SKM-1 treated with dmso at 0.1 percent for 144 hours (cell line): ENCODE measurements at regions not wholly inside any gene's neighbourhood (a gene's known extent, or its start where the extent isn't known, plus 50 kb on each side); places are given as distances from the start of the nearest gene placed in this dataset.

Experiments used
- DNase-seq: peaks from one replicate; lab custom pipeline; 2025; ENCODE audit not compliant: unreplicated experiment; lab: John Stamatoyannopoulos, UW

DNA sequence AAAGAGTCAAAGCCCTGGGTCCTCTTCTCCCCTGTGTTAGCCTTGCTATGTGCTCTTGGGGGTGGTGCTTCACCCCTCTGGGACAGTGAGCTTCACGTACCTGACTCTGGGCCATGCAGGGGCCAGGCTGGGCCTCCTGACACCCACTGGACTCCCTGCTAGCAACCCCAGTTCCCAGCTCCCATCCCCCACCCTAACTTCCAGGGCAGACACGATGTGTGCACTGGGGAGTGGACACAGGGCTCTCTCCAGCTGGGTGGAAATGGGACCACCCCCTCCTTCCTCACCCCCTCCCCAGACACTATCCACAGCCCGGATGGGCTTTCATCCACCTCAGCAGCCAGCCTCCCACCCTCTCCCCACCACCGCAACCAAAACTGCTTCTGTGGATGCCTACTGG lies 113.0 kb upstream of the ZNF479 start:
- DNase-seq = no peak

DNA sequence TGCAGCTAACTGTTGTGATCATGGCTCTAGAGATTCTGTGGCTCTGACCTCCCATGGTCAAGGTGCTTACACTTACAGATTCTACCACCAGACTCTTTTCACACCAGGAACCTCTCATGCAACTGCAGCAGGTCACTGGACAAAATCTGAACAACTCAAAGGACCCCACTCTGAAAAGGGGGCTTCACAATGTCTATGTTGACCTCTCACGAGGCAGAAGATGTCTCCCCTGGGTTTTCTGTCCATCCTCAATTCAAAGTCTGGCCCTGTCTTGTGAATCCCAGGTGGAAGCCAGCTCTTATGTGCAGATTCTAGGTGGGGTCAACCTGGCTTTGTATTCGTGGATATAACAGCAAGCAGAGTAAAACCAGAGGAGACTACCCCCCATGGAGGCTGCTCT lies 118.6 kb upstream of the ZNF479 start:
- DNase-seq = no peak

DNA sequence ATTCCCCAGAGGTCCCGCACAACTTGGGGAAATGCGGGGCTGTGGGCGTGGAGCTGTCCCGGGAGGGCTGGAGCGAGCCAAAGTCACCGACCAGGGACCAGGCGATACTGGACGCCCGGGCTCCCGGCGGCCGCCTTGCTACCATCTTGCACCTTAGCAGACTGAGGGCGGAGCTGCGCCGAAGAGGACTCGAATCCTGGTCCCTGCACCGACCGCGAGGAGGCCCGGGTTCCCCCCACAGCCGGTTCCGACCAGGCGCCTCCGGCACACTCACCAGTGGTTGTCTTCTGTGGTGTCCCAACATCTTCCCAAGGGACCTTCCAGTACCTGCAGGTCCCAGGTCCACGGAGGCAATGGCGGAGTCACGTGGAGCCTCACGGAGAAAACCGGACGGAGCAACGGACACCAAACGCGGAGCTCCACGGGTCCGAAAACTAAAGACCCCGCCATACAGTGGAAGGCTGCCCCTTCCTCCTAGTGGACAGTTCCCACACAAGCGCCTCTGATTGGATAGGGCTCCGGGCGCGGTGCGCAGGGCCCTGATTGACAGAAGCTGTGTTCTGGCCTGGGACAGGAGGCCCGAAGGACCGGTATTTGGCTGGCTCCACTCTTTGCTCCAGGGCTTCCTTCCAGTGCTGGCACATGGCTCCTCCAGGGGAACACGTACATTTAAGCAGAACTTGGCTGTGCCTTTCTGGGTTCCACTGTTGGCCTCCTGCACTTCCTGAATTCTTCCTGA lies 124.6 kb upstream of the ZNF479 start:
- DNase-seq = no peak

DNA sequence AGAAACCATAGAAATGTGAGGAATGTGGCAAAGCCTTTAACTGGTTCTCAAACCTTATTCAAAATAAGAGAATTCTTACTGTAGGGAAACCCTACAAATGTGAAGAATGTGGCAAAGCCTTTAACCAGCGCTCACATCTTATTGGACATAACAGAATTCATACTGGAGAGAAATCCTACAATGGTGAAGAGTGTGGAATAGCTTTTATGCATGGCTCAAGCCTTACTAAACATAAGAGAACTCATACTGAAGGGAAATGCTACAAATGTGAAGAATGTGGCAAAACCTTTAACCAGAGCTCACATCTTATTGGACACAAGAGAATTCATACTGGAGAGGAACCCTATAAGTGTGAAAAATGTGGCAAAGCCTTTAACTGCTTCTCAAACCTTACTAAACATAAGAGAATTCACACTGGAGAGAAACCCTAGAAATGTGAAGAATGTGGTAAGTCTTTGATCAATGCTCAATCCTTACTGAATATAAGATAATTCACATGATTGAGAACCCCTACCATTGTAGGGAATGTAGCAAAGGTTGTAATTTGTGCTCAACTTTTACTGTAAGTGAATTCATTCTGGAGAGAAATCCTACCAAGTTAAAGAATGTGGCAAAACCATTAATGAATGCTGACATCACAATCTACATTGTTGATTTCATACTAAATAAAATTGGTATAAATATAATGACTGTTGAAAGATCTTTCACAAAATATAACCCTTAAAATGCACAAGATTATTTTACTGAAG lies 142.5 kb upstream of the ZNF479 start:
- no peak for DNase-seq

DNA sequence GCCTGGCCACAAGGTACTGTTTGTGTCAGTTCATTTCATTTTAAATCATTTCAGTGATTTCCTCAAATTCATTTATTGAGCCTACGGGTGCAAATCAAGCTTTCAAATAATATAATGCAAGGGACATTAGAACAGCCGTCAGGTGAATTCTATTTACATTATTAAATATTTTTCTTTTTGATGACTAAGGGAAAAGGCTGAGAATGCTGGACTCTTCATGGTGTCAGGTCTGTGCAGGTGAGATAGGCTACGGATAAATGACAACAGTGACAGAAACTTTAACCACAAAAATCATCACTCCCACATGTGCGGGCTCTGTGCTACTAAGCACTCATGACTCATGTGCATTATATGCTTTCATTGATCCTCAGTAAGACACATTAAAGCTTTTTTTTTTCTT lies 149.2 kb upstream of the ZNF716 start:
- DNase-seq = no peak

DNA sequence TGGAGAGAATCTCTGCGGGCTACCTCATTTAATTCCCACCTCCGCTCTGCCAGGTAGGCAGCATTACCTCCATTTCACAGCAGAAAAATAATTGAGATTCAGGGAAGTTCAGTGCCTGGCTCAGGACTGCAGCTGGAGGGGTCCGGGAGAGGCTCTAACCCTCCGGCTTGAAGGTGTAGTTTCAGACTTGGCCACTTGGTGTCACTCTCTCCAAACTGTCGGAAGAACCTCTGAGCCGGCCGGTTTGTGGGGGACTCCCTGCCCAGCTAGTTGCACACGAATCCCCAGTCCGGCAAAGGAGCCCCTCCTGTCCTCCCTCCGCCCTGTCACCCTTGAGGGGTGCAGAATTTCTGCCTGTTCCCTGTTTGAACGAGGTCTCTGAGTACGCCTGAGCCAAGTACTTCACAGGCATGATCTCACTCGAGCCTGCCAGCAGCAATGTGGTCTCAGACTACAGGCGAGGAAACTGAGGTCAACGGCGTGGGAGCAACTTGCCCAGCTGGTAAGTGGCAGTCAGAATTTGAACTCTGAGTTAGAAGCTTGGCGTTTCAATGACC lies 144.7 kb upstream of the ZNF716 start:
- DNase-seq = no peak

DNA sequence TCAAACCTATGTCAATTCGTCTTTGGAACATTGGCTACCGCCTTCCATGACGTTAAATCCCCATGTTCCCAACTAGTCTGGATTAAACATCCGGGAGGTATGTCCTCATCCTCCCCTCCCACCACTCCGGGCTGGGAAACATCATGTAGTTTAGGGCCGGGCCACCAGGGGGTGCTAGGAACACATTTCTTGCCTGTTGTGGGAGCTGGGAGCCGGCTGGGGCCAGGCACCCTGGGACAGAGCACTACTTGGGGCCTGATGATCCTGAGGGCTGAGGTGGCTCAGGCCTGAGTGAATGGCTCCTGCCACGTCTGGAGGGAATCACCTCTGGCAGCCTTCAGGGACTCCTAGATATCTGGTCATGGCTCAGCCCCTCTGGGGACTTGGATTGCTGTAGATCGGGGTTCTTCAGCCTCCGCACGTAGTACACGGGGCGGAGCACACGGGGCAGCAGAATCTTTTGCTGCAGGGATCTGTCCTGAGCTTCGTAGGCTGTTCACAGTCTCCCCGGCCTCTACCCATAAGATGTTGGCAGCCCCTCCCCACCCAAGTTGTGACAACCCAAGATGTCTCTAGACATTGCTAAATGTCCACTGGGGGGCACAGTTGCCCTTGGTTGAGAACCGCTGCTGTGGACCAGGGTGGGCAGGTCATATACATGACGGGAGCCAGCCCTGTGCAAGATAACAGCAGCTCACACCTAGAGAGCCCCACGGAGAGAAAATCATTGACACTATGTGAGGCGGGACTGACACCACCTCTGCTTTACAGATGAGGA lies 141.2 kb upstream of the ZNF716 start:
- peak; percentile 1 for DNase-seq

DNA sequence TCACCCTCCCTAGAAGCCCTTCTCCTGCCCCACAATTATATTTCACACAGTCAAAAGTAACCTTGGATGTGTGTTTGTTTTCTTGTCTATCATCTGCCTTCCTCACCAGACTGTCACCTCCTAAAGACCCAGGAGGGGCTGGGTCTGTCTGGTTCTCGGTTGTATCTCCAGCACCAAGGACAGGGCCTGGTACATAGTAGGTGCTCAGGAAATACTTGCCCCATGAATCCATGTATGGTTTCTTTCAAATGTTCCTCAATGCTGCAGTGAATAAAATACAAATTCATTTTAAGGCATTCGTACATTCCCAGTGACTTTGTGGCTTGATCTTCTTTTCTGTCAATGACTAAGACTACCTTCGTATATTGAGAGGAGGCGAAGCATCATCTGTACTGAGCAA lies 122.9 kb upstream of the ZNF716 start:
- no peak for DNase-seq

DNA sequence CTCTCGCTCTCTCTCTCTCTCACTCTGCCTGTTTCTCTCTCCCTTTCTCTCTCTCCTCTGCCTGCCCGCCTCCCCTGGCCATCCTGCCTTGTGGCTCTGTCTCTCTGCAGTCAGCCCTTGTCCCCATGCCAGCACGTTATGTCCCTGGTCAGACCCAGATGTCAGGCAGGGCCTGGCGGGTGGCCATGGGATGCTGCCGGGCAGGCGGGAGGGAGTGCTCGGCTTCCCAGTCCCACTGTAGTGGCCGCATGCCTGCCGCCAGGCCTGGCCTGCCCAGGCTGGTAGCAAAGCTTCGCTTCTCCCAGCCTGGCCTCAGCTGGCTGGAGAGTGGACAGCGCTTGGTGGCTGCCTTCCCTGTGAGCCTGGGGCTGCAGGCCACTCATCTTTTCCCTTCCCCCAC lies 121.5 kb upstream of the ZNF716 start:
- no peak for DNase-seq

DNA sequence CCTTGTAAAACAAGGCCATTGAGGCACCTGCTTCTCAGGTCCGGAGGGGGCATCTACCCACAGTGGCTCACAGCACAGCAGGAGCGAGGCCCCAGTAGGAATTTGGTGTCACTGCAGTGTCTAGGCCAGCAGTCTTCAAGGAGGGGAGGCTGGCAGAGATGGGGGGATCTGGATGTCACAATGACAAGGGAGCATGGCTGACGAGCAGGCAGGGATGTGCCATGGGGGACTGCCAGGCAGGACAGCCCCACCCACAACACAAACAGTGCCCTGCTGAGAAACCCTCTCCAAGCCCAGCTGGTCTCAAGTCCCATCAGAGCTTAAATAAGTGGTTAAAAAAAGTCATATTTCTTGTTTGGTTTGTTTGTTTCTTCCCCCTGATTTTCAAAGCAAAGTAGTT lies 121.0 kb upstream of the ZNF716 start:
- no peak for DNase-seq

DNA sequence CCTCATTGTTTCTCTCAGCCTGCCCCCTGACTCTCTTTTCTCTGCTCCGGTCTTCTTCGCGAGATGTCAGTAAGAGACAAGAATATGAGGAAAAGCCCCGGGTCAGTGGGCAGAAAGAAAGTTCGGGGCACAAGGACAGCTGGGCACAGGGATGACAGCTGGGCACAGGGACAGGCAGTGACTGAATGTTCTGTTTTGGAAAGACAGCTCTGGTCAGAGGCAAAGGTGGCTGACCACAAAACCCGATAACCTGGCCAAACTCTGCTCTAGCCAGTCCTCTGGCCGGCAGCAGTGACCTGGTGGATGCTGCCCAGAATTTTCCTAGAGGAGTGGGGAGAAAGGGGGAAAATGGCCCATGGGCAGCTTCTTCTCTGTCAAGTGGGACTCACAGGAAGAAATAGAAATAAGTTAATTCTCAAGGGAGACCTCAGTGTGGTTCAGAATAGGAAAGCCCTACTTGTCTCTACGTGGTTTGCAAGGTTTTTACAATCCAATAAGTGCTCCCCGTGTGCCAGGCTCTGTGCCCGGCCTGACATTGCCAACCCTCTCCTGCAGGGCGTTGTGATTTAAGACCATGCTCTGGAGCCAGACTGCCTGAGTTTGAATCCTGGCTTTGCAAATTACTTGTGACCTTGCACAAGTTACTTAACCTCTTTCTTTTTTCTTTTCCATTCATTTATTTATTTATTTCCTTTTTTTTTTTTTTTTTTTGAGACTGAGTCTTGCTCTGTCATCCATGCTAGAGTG lies 110.6 kb upstream of the ZNF716 start:
- DNase-seq = no peak

DNA sequence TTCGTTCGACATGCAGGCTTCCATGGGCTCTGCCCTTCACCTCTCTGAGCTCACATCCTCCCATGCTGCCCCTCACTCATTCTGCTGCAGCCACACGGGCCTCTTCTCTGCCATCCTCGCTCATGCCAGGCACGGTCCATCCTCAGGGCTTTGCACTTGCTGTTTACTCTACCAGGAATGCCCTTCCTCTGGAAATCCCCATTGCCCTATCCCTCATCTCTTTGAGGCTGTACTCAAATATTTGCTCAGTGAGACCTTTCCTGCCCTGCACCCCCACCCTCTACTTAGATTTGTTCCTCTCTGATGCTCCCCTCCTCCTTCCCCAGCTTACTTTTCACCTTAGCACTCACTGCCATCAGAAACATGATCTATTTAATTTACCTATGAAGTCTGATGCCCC lies 107.0 kb upstream of the ZNF716 start:
- DNase-seq = no peak

DNA sequence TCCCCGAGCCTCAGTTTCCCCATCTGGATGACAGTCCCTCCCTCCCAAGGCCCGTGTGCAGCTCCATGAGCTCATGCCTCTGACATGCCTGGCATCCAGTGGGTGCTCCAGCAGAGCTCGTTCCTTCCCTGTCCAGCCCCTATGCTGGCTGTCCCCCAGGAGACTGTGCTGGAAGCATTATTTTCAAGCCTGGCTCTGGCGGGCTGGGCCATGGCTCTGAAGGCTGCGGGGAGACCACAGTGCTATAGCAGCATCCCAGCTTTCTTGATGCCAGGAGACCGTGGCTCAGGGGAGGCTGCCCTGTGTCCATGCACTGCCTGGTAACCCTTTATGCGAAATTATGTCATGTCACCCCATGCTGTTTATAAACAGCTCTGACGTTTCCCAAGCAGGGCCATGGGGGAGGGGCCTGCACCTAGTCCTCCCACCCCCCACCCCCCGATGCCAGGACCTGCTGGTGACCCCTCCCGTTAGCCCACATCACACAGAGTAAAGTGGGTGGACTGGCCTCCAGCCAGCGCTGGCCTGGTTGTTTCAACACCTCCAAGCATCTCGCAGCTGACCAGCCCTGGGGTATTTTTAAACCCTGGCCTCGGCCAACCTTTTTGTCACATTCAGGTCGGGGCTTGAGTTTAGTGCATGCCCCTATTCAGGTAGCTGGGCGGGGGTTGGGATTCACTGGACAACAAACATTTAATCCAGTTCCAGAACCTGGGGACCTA lies 105.9 kb upstream of the ZNF716 start:
- DNase-seq = no peak

DNA sequence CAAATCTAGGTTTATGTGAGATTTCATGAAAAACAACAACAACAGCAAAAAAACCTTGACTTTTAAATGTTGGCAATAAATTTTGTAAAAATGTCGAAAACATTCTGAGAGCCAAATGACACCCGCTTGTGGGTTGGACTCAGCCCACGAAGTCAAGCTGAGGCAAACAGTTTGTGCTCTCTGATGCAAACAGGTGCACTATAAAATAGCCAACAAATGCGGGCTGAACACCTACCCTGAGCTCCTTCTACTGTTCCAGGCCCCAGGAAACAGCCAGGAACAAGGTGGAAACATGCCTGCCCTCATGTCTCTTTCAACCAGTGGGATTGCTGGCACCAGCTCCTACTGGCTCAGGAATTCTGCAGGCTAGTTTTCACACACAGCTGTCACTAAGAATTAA lies 105.0 kb upstream of the ZNF716 start:
- DNase-seq = no peak

DNA sequence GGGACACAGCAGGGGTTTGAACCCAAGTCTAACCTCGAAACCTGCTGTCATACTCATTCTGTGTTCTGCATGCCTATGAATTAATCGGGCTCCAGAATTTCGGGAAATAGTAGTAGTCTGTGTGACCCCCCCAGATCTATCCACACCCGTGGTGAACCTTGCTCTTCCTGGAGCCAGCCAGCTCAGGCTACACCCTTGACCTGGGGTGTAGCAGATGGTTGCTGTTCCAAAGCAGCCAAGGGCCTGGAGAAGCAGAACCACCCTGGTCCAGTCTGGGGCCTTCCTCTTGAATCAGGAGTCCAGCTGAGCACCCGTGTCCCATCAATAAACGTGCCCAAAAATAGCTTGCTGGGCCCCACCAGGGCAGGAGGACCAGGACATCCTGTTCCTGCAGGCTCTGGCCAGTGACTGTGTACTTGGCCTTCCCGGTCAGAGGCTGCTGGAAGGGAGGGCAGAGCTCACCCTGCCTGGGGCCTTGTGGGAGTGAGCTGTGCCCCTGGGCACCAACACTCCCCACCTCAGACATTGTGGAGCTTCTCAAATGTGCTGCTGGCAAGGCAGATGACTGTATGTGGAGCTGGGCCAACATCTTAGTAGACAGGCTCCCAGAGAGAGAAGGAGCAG lies 101.2 kb upstream of the ZNF716 start:
- no peak for DNase-seq

DNA sequence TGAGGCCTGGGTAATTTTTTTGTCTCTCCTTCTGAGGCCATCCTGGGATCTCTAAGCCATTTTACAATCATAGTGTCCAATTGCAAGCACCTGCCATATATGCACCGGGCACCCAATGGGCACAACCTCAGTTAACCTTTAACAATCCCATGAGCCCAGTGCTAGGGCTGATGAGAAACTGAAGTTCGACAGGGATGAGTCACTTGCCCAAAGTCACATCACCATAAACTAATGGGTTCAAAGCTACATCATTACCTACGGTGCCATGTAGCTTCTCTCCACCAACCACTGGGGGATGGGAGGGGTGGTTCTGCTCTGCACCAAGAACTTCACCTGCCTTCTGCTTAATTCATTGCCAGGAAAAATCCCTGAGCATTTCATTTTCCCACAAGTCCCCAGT lies 95.8 kb upstream of the ZNF716 start:
- DNase-seq = no peak

DNA sequence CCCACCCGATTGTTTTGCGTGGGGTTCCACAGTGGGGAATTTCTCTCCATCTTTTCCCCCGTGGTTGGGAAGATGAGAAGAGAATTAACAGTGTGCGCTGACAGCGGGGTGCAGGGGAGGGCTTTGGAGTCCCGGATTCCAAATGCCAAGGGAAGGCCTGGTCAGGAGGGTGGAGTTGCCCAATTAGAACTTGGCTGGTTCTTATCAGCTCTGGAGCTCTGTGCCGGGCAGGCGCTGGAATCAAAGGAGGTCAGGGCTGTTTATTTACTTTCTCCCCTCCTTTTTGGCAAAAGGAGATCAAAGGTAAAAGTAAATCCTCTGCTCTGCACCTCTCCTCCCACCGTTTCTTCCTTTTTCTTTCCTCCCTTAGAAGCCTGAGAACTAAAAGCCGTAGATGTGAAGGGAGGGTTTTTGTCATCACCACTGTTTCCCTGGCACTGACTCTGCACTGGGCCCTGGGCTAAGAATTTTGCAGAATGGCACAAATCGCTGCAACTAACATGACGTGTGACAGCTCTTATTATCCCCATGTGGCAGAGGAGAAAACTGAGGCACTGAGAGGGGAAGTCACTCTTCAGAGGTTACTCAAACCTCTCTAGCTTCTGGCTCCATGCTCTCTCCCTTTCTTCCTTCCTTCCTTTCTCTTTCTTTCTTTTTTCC lies 95.2 kb upstream of the ZNF716 start:
- DNase-seq = no peak

DNA sequence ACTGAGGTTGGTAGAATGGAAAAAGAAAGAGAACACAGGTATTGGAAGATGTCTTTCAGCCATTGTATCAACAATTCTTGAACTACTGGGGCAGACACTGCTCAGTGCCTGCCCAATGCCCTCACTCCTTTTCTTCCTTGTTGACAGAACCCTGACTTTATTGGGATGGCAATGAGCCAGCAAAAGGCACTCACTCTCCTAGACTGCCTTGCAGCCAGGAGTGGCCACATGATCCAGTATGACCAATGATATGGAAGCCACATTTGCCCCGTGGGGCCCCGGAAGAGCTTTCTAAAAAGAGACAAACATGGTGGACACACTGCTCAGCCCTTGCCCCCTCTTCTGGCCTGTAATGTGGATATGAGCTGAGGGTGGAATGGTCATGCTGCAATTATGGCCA lies 88.6 kb upstream of the ZNF716 start:
- DNase-seq = no peak

DNA sequence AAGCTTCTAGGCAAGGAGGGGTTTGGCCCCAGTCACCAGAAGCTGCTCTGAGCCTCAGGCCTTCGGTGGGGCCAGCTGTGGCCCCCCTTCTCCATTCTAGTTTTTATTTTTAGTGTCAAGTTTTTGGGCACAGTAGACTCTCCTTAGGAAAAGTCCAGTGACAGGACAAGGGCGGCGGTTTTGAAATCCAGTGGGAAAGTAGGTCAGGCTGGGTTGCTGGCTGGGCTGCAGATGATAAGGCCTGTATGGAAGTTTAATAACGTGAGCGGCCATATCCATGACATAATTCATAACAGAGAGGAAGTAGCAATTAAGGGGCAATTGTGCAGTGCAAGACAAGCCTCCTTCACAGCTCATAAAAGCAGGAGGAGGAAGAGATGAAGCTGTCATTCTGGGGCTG lies 87.1 kb upstream of the ZNF716 start:
- no peak for DNase-seq
